C4-2B (cell line): ENCODE measurements at regions not wholly inside any gene's neighbourhood (a gene's known extent, or its start where the extent isn't known, plus 50 kb on each side); places are given as distances from the start of the nearest gene placed in this dataset.

Source experiments
- CTCF ChIP-seq: fragments of 450-650 bp; conservative IDR thresholded peaks from 2 replicates; pipeline ENCODE4 v1.5.1; 2017; ENCODE audit warnings: mild to moderate bottlenecking
- ZFX ChIP-seq: fragments of 450-650 bp; IDR thresholded peaks from 2 replicates; pipeline ENCODE4 v1.6.1; 2017

- no peak for TF ChIP-seq CTCF
- TF ChIP-seq ZFX, result no peak
Observed at GRCh38 chr10:3255075-3255474, 82.5 kb upstream of the PITRM1 start.
